ENCODE measurements at regions not wholly inside any gene's neighbourhood (a gene's known extent, or its start where the extent isn't known, plus 50 kb on each side); places are given as distances from the start of the nearest gene placed in this dataset.

- DNase-seq (ENCODE audit: low read depth in 2 of 2), result no peak
- H3K4me3 ChIP-seq (replicated peaks in 1 of 2; ENCODE audit: low read depth in 2 of 2, low read length in 2 of 2), result no peak overlapping the region
- no peak for TF ChIP-seq CTCF (IDR thresholded peaks at IDR 0.05; ENCODE audit: low read depth, low read length)
Observed at GRCh38 chr21:15524855-15525254, 204.9 kb upstream of the USP25 start.

GRCh38 chr21:15526798-15527197 is 203.0 kb upstream of the USP25 start:
- DNase-seq (ENCODE audit: low read depth in 2 of 2), result no peak
- H3K4me3 ChIP-seq (replicated peaks in 1 of 2; ENCODE audit: low read depth in 2 of 2, low read length in 2 of 2), result no peak overlapping the region
- no peak for TF ChIP-seq CTCF (IDR thresholded peaks at IDR 0.05; ENCODE audit: low read depth, low read length)

GRCh38 chr21:15528346-15528745 is 201.4 kb upstream of the USP25 start:
- H3K4me3 ChIP-seq (replicated peaks in 1 of 2; ENCODE audit: low read depth in 2 of 2, low read length in 2 of 2), result no peak overlapping the region
- no peak for DNase-seq (ENCODE audit: low read depth in 2 of 2)
- TF ChIP-seq CTCF (IDR thresholded peaks at IDR 0.05; ENCODE audit: low read depth, low read length), result no peak

GRCh38 chr21:15531986-15532385 is 197.8 kb upstream of the USP25 start:
- DNase-seq (ENCODE audit: low read depth in 2 of 2), result no peak
- H3K4me3 ChIP-seq (replicated peaks in 1 of 2; ENCODE audit: low read depth in 2 of 2, low read length in 2 of 2), result no peak overlapping the region
- TF ChIP-seq CTCF (IDR thresholded peaks at IDR 0.05; ENCODE audit: low read depth, low read length), result no peak

GRCh38 chr21:15533618-15534017 is 196.2 kb upstream of the USP25 start:
- no peak for DNase-seq (ENCODE audit: low read depth in 2 of 2)
- no peak overlapping the region for H3K4me3 ChIP-seq (replicated peaks in 1 of 2; ENCODE audit: low read depth in 2 of 2, low read length in 2 of 2)
- no peak for TF ChIP-seq CTCF (IDR thresholded peaks at IDR 0.05; ENCODE audit: low read depth, low read length)

- no peak overlapping the region for H3K4me3 ChIP-seq (replicated peaks in 1 of 2; ENCODE audit: low read depth in 2 of 2, low read length in 2 of 2)
- TF ChIP-seq CTCF (IDR thresholded peaks at IDR 0.05; ENCODE audit: low read depth, low read length), result no peak
- no peak for DNase-seq (ENCODE audit: low read depth in 2 of 2)
Observed at GRCh38 chr21:15534450-15534886, 195.3 kb upstream of the USP25 start.

GRCh38 chr21:15539376-15539775 is 190.4 kb upstream of the USP25 start:
- no peak for TF ChIP-seq CTCF (IDR thresholded peaks at IDR 0.05; ENCODE audit: low read depth, low read length)
- DNase-seq (ENCODE audit: low read depth in 2 of 2), result no peak
- no peak overlapping the region for H3K4me3 ChIP-seq (replicated peaks in 1 of 2; ENCODE audit: low read depth in 2 of 2, low read length in 2 of 2)

Measured in cardiac fibroblast (primary cell).